Activated B cell treated with CpG ODN at 0.5 μM for 24 hours (primary cell): ENCODE measurements at regions not wholly inside any gene's neighbourhood (a gene's known extent, or its start where the extent isn't known, plus 50 kb on each side); places are given as distances from the start of the nearest gene placed in this dataset.

Experiments used
- ATAC-seq: fragments of 200-7000 bp; cut with Tn5 transposase; one replicate; pipeline ENCODE4 v1.10.0; 2021; ENCODE audit warnings: low read depth, mild to moderate bottlenecking, moderate library complexity
- CTCF ChIA-PET: fragments of 350-600 bp; sonication (Branson Sonifier 250); formaldehyde crosslinking; loops from one replicate; lab custom pipeline; 2021; ENCODE audit warnings: antibody characterized with exemption; lab: Charles Lee
- POLR2A ChIA-PET: fragments of 350-600 bp; sonication (Branson Sonifier 250); formaldehyde crosslinking; loops from one replicate; lab custom pipeline; 2021; ENCODE audit warnings: antibody characterized with exemption; lab: Charles Lee
- DNase-seq: peaks from one replicate; pipeline ENCODE4 v3.0.0; 2022
- H3K27ac Mint-ChIP-seq: one replicate; pipeline ENCODE4 v1.8.0; 2020; ENCODE audit warnings: mixed read lengths
- H3K27me3 Mint-ChIP-seq: one replicate; pipeline ENCODE4 v1.8.0; 2021; ENCODE audit warnings: mixed read lengths
- H3K36me3 Mint-ChIP-seq: one replicate; pipeline ENCODE4 v1.8.0; 2021; ENCODE audit warnings: low read depth, mixed read lengths
- H3K4me1 Mint-ChIP-seq: one replicate; pipeline ENCODE4 v1.8.0; 2021; ENCODE audit warnings: mixed read lengths
- H3K4me3 Mint-ChIP-seq: one replicate; pipeline ENCODE4 v1.8.0; 2020; ENCODE audit warnings: mild to moderate bottlenecking, mixed read lengths
- H3K9me3 Mint-ChIP-seq: one replicate; pipeline ENCODE4 v1.8.0; 2020; ENCODE audit warnings: mixed read lengths
- intact Hi-C: fragments of 100-400 bp; cut with micrococcal nuclease; formaldehyde crosslinking; loops from one replicate; pipeline ENCODE4 v1.15.1; 2024
- TF ChIP-seq, protein P1 (sequence below): fragments of 200-600 bp; IDR thresholded peaks from one replicate; pipeline ENCODE4 v1.8.0; 2022; ENCODE audit warnings: antibody characterized with exemption, mild to moderate bottlenecking

DNA sequence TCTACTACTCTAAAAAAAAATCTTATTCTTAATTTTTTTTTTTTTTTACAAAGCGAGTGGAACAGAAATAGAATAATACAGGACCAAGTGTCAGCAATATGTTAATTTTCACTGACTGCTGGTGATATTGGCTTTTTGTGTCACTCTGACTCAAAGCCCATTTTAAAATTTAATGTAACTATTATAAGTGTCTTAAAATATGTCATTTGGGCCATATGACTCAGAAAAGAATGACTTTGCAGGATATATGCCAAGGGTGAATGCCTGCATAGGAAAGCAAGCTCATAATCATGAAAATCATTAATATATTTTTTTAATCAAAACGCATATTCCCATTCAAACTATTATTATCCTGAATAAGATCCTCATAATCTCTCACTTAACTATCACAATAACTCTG lies 149.2 kb downstream of the GNAT3 start:
- POLR2A ChIA-PET = no interaction called here
- no peak for ATAC-seq

DNA sequence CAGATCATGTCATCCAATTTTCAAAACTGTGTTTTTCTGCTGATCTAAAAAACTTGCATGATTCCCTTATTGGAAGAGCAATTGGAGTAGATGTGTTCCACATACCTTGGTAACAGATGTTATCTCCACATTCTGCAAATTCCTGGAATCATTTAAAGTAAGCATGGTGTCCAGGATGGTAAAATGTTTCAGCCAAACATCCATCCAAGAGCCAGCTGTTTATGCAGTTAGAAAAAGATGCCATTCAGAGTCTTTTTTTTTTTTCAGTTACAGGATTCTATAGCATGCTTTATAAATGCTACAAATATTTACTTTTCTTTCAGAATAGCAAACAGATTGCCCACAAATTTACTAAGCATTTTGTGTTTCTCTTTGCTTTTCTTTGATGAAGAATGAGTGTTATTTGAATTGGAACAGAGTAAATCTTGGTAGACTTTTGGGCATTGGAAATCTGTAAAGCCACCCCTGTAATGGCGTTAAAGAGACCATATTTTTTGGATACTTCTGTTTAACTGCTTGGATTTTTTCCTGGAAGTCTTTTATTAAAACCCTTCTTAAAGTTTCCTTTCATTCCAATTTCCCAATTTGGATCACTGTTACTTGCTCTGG lies 149.8 kb downstream of the GNAT3 start:
- CTCF ChIA-PET = no interaction called here
- POLR2A ChIA-PET = no interaction called here
- Mint-ChIP-seq H3K9me3 (peaks cover 12% of the 10 kb centered on the region), H3K4me3 (no peak overlapping the region), H3K36me3 (no peaks in the 10 kb centered on the region), H3K4me1 (no peaks in the 10 kb centered on the region), H3K27ac (no peak overlapping the region), H3K27me3 (no peaks in the 10 kb centered on the region)
- DNase-seq = no peak
- no peak for ATAC-seq
- TF ChIP-seq, protein P1, sequence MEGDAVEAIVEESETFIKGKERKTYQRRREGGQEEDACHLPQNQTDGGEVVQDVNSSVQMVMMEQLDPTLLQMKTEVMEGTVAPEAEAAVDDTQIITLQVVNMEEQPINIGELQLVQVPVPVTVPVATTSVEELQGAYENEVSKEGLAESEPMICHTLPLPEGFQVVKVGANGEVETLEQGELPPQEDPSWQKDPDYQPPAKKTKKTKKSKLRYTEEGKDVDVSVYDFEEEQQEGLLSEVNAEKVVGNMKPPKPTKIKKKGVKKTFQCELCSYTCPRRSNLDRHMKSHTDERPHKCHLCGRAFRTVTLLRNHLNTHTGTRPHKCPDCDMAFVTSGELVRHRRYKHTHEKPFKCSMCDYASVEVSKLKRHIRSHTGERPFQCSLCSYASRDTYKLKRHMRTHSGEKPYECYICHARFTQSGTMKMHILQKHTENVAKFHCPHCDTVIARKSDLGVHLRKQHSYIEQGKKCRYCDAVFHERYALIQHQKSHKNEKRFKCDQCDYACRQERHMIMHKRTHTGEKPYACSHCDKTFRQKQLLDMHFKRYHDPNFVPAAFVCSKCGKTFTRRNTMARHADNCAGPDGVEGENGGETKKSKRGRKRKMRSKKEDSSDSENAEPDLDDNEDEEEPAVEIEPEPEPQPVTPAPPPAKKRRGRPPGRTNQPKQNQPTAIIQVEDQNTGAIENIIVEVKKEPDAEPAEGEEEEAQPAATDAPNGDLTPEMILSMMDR = no peak
- intact Hi-C loops = no loop called here

More for the DNA sequence above, 149.2 kb downstream of the GNAT3 start:
- intact Hi-C loops = no loop called here
- no peaks in the 10 kb centered on the region for H3K36me3 Mint-ChIP-seq
- CTCF ChIA-PET = no interaction called here
- H3K4me1 Mint-ChIP-seq = no peaks in the 10 kb centered on the region
- H3K27me3 Mint-ChIP-seq = no peaks in the 10 kb centered on the region
- TF ChIP-seq, protein P1 = no peak
- peaks cover 12% of the 10 kb centered on the region for H3K9me3 Mint-ChIP-seq
- DNase-seq = no peak
- no peak overlapping the region for H3K27ac Mint-ChIP-seq
- H3K4me3 Mint-ChIP-seq = no peak overlapping the region

DNA sequence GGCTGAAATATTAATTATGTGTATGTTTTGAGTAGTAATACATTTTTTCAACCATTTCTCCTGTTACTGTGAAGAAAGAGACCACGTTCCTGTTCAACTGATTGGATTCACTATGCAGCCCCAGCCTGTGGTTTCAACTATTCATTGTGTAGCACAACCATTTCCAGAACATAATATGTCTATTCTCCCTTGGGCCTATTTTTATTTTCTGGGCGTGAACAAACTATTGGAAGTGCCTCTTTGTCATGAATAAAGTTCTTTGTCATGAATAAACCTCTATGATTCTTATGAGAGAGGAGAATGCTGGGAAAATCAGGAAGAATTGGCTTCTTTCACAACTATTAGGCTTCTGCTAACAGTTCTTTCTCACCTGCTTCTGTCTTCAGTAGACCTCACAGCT lies 152.4 kb downstream of the GNAT3 start:
- ATAC-seq (no peak), DNase-seq (no peak)
- no peaks in the 10 kb centered on the region for H3K4me1 Mint-ChIP-seq
- no peaks in the 10 kb centered on the region for H3K27me3 Mint-ChIP-seq
- peaks cover 3% of the 10 kb centered on the region for H3K9me3 Mint-ChIP-seq
- H3K27ac Mint-ChIP-seq = no peak overlapping the region
- no peaks in the 10 kb centered on the region for H3K36me3 Mint-ChIP-seq
- ChIA-PET CTCF (no interaction called here), POLR2A (no interaction called here)
- no peak overlapping the region for H3K4me3 Mint-ChIP-seq
- TF ChIP-seq, protein P1 = no peak
- intact Hi-C loops = no loop called here

DNA sequence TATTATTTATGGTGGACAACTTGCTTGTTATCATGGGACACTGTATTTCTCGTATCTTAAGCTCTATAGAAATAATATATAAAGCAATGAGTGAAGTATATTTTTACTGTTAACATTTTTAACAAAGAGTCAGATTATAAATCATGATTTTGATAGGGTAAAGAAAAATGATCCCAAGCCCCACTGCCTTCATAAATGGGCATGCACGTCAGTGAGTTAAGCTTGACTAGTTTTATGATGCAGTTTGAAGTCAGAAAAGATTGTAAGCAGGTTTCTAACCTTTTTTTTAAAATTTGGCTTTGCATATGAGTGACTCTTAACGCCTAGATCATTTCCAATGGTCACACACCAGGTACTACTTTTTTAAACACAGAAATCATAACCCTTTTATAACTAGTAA lies 152.8 kb downstream of the GNAT3 start:
- ChIA-PET POLR2A (no interaction called here), CTCF (no interaction called here)
- Mint-ChIP-seq H3K27me3 (no peaks in the 10 kb centered on the region), H3K4me3 (no peak overlapping the region), H3K9me3 (peaks cover 3% of the 10 kb centered on the region), H3K27ac (no peak overlapping the region), H3K4me1 (no peaks in the 10 kb centered on the region), H3K36me3 (no peaks in the 10 kb centered on the region)
- TF ChIP-seq, protein P1 = no peak
- DNase-seq = no peak
- intact Hi-C loops = no loop called here
- ATAC-seq = no peak

DNA sequence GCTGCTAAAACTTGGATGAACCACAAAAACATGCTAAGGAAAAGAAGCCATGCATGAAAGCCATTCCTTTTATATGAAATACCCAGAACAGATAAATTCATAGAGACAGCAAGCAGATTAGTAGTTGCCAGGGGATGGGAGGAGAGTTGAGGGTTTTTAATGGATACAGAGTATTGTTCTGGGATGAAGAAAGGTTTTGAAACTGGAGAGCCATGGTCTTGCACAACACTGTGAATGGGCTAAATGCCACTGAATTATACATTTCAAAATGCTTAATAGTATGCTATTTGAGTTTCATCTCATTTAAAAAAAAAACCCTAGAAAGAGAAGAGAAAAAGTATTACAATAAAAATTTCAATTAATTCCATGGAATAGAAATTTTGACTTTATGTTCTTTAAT lies 154.3 kb downstream of the GNAT3 start:
- DNase-seq (no peak), ATAC-seq (no peak)
- TF ChIP-seq, protein P1 = no peak
- ChIA-PET CTCF (no interaction called here), POLR2A (no interaction called here)
- Mint-ChIP-seq H3K4me3 (no peak overlapping the region), H3K9me3 (peaks cover 3% of the 10 kb centered on the region), H3K4me1 (no peaks in the 10 kb centered on the region), H3K36me3 (no peaks in the 10 kb centered on the region), H3K27me3 (no peaks in the 10 kb centered on the region), H3K27ac (no peak overlapping the region)
- intact Hi-C loops = no loop called here
